ENCODE measurements at regions not wholly inside any gene's neighbourhood (a gene's known extent, or its start where the extent isn't known, plus 50 kb on each side); places are given as distances from the start of the nearest gene placed in this dataset.
"Not testable (repeated sequence)": the region's sequence is repeated elsewhere in the genome, so short reads cannot be mapped to it uniquely, and the experiment has no call there.

GRCh38 chr3:26484140-26484539 lies 138.4 kb upstream of the LRRC3B start:
- peak; percentile 69 for TF ChIP-seq ISL1 (CRISPR knock-in tag; IDR thresholded peaks at IDR 0.05)
- TF ChIP-seq TCF4 (CRISPR knock-in tag; IDR thresholded peaks at IDR 0.05; ENCODE audit: borderline replicate concordance): no peak
- no peak for ATAC-seq

GRCh38 chr3:26498271-26498670 lies 124.3 kb upstream of the LRRC3B start:
- ATAC-seq: no peak

GRCh38 chr3:26505399-26505798 lies 117.2 kb upstream of the LRRC3B start:
- no peak for ATAC-seq
- TF ChIP-seq CREB5 (CRISPR knock-in tag; IDR thresholded peaks at IDR 0.05; ENCODE audit: low read depth) (no peak), POU6F1 (CRISPR knock-in tag; IDR thresholded peaks at IDR 0.05; ENCODE audit: borderline replicate concordance, low read depth) (no peak), ARNTL (CRISPR knock-in tag; IDR thresholded peaks at IDR 0.05; ENCODE audit: borderline replicate concordance, low read depth) (no peak), ZC3H10 (CRISPR knock-in tag; IDR thresholded peaks at IDR 0.05) (no peak), SNAI2 (CRISPR knock-in tag; IDR thresholded peaks at IDR 0.05) (no peak), ZNF8 (CRISPR knock-in tag; IDR thresholded peaks at IDR 0.05) (no peak), ZFP30 (CRISPR knock-in tag; IDR thresholded peaks at IDR 0.05) (no peak)

More at GRCh38 chr3:26498271-26498670, 124.3 kb upstream of the LRRC3B start:
- TF ChIP-seq CSDC2 (CRISPR knock-in tag; IDR thresholded peaks at IDR 0.05) (no peak), RARB (CRISPR knock-in tag; IDR thresholded peaks at IDR 0.05) (no peak), OSR1 (CRISPR knock-in tag; IDR thresholded peaks at IDR 0.05) (no peak), ISL1 (CRISPR knock-in tag; IDR thresholded peaks at IDR 0.05) (no peak), TOX (CRISPR knock-in tag; IDR thresholded peaks at IDR 0.05; ENCODE audit: borderline replicate concordance) (no peak), ZNF8 (CRISPR knock-in tag; IDR thresholded peaks at IDR 0.05) (no peak), ARNTL (CRISPR knock-in tag; IDR thresholded peaks at IDR 0.05; ENCODE audit: borderline replicate concordance, low read depth) (no peak), PATZ1 (CRISPR knock-in tag; IDR thresholded peaks at IDR 0.05; ENCODE audit: borderline replicate concordance) (no peak), ZC3H10 (CRISPR knock-in tag; IDR thresholded peaks at IDR 0.05) (no peak), BACH2 (CRISPR knock-in tag; IDR thresholded peaks at IDR 0.05; ENCODE audit: borderline replicate concordance) (no peak), ESRRG (CRISPR knock-in tag; IDR thresholded peaks at IDR 0.05) (no peak), ZFP3 (CRISPR knock-in tag; IDR thresholded peaks at IDR 0.05) (no peak), PPARA (CRISPR knock-in tag; IDR thresholded peaks at IDR 0.05; ENCODE audit: borderline replicate concordance) (no peak), TCF4 (CRISPR knock-in tag; IDR thresholded peaks at IDR 0.05; ENCODE audit: borderline replicate concordance) (no peak), TSHZ2 (CRISPR knock-in tag; IDR thresholded peaks at IDR 0.05) (no peak), CREB5 (CRISPR knock-in tag; IDR thresholded peaks at IDR 0.05; ENCODE audit: low read depth) (no peak), ZNF565 (CRISPR knock-in tag; conservative IDR thresholded peaks at IDR 0.05; ENCODE audit: low read depth) (no peak)

GRCh38 chr3:26514445-26515029 lies 108.0 kb upstream of the LRRC3B start:
- not testable (repeated sequence) for ATAC-seq

Data from SK-N-SH treated with all-trans-retinoic acid at 6 μM for 48 hours (cell line).